MM.1S (cell line): ENCODE measurements at regions not wholly inside any gene's neighbourhood (a gene's known extent, or its start where the extent isn't known, plus 50 kb on each side); places are given as distances from the start of the nearest gene placed in this dataset.

ENCODE experiments used
- DNase-seq: peaks from one replicate; pipeline ENCODE4 v3.0.0-alpha.2; 2015
- H2AFZ ChIP-seq: fragments of 300-600 bp; sonication (generic); 2 replicates; pipeline ENCODE4 v1.6.0; 2016; ENCODE audit warnings: antibody characterized with exemption, low read length
- H3F3A ChIP-seq: fragments of 300-600 bp; sonication (generic); 2 replicates; pipeline ENCODE4 v1.6.1; 2016; ENCODE audit warnings: mild to moderate bottlenecking, antibody characterized with exemption, low read length, moderate library complexity, mixed read lengths; ENCODE audit not compliant: insufficient read depth
- H3K27ac ChIP-seq: fragments of 300-600 bp; sonication (generic); 2 replicates; pipeline ENCODE4 v1.5.1; 2016; ENCODE audit warnings: mild to moderate bottlenecking, low read length
- H3K27me3 ChIP-seq: fragments of 300-600 bp; sonication (generic); replicated peaks from 2 replicates; pipeline ENCODE4 v1.6.0; 2016; ENCODE audit warnings: low read length; ENCODE audit not compliant: insufficient read depth
- H3K36me3 ChIP-seq: fragments of 300-600 bp; sonication (generic); replicated peaks from 2 replicates; pipeline ENCODE4 v1.6.1; 2016; ENCODE audit warnings: mild to moderate bottlenecking, low read length, mixed read lengths; ENCODE audit not compliant: insufficient read depth
- H3K4me1 ChIP-seq: fragments of 300-600 bp; sonication (generic); 2 replicates; pipeline ENCODE4 v1.6.1; 2016; ENCODE audit warnings: low read length, mixed read lengths
- H3K4me2 ChIP-seq: fragments of 300-600 bp; sonication (generic); 2 replicates; pipeline ENCODE4 v1.6.0; 2016; ENCODE audit warnings: low read depth, low read length
- H3K4me3 ChIP-seq: fragments of 300-600 bp; sonication (generic); 2 replicates; pipeline ENCODE4 v1.5.1; 2016; ENCODE audit warnings: low read length, mixed read lengths
- H3K79me2 ChIP-seq: fragments of 300-600 bp; sonication (generic); 2 replicates; pipeline ENCODE4 v1.6.1; 2016; ENCODE audit warnings: mixed run types, low read length, mixed read lengths
- H3K9ac ChIP-seq: fragments of 300-600 bp; sonication (generic); 2 replicates; pipeline ENCODE4 v1.6.1; 2016; ENCODE audit warnings: low read length, mixed read lengths
- H3K9me2 ChIP-seq: fragments of 300-600 bp; sonication (generic); replicated peaks from 2 replicates; pipeline ENCODE4 v1.6.1; 2016; ENCODE audit warnings: mild to moderate bottlenecking, low read length, mixed read lengths; ENCODE audit not compliant: insufficient read depth
- H3K9me3 ChIP-seq: fragments of 300-600 bp; sonication (generic); replicated peaks from 2 replicates; pipeline ENCODE4 v1.6.1; 2016; ENCODE audit warnings: mild to moderate bottlenecking, low read length, mixed read lengths; ENCODE audit not compliant: insufficient read depth
- H4K20me1 ChIP-seq: fragments of 300-600 bp; sonication (generic); 2 replicates; pipeline ENCODE4 v1.6.1; 2016; ENCODE audit warnings: mild to moderate bottlenecking, low read length, moderate library complexity, mixed read lengths; ENCODE audit not compliant: insufficient read depth
- CTCF ChIP-seq: fragments of 300-600 bp; sonication (generic); IDR thresholded peaks from 2 replicates; pipeline ENCODE4 v1.5.1; 2016; ENCODE audit warnings: antibody characterized with exemption, low read length, mixed read lengths
- EZH2 ChIP-seq: fragments of 300-600 bp; sonication (generic); optimal IDR thresholded peaks from 2 replicates; pipeline ENCODE3; 2017; ENCODE audit warnings: low read depth, mild to moderate bottlenecking, antibody characterized with exemption, low read length, mixed read lengths
- EZH2phosphoT487 ChIP-seq: fragments of 300-600 bp; sonication (generic); IDR thresholded peaks from 2 replicates; pipeline ENCODE4 v1.6.1; 2018; ENCODE audit warnings: antibody characterized with exemption, low read length

GRCh38 chr14:98161356-98161755 lies 1110.6 kb downstream of the BCL11B start:
- Histone ChIP-seq H3K4me3 (no peak overlapping the region), H4K20me1 (no peaks in the 10 kb centered on the region), H3F3A (no peaks in the 10 kb centered on the region), H2AFZ (no peak overlapping the region), H3K9me2 (no peaks in the 10 kb centered on the region), H3K9ac (no peak overlapping the region), H3K27ac (no peak overlapping the region), H3K9me3 (no peaks in the 10 kb centered on the region), H3K4me2 (no peak overlapping the region), H3K79me2 (no peaks in the 10 kb centered on the region), H3K36me3 (no peaks in the 10 kb centered on the region), H3K4me1 (no peaks in the 10 kb centered on the region), H3K27me3 (no peaks in the 10 kb centered on the region)
- DNase-seq: no peak
- TF ChIP-seq EZH2: no peak
- TF ChIP-seq EZH2phosphoT487: no peak
- TF ChIP-seq CTCF: no peak

- Histone ChIP-seq H3K4me2 (no peak overlapping the region), H3K4me1 (peaks cover 13% of the 10 kb centered on the region), H2AFZ (no peak overlapping the region), H3K9ac (no peak overlapping the region), H3K27ac (no peak overlapping the region), H3K4me3 (no peak overlapping the region), H3K79me2 (no peaks in the 10 kb centered on the region), H3F3A (no peaks in the 10 kb centered on the region), H3K9me2 (no peaks in the 10 kb centered on the region), H3K9me3 (no peaks in the 10 kb centered on the region), H3K27me3 (no peaks in the 10 kb centered on the region), H4K20me1 (no peaks in the 10 kb centered on the region), H3K36me3 (no peaks in the 10 kb centered on the region)
- TF ChIP-seq CTCF: no peak
- TF ChIP-seq EZH2phosphoT487: no peak
- TF ChIP-seq EZH2: no peak
- DNase-seq: no peak
Observed at GRCh38 chr14:98162856-98163805, 1108.9 kb downstream of the BCL11B start.

GRCh38 chr14:98163873-98164272 lies 1108.1 kb downstream of the BCL11B start:
- Histone ChIP-seq H3K27ac (no peak overlapping the region), H2AFZ (no peak overlapping the region), H3K79me2 (no peaks in the 10 kb centered on the region), H3K4me2 (no peak overlapping the region), H3K9me3 (no peaks in the 10 kb centered on the region), H3K4me3 (no peak overlapping the region), H3K4me1 (peaks cover 21% of the 10 kb centered on the region), H3K27me3 (no peaks in the 10 kb centered on the region), H3K36me3 (no peaks in the 10 kb centered on the region), H3K9me2 (no peaks in the 10 kb centered on the region), H3F3A (no peaks in the 10 kb centered on the region), H4K20me1 (no peaks in the 10 kb centered on the region), H3K9ac (no peak overlapping the region)
- no peak for DNase-seq
- no peak for TF ChIP-seq EZH2
- TF ChIP-seq EZH2phosphoT487: no peak
- TF ChIP-seq CTCF: no peak
